HG02943 (cell line): ENCODE measurements at regions not wholly inside any gene's neighbourhood (a gene's known extent, or its start where the extent isn't known, plus 50 kb on each side); places are given as distances from the start of the nearest gene placed in this dataset.
"Not testable (repeated sequence)": the region's sequence is repeated elsewhere in the genome, so short reads cannot be mapped to it uniquely, and the experiment has no call there.

Source experiments
- ATAC-seq: cut with Tn5 transposase; IDR thresholded peaks from one replicate; pipeline ENCODE4 v1.9.1; 2021; ENCODE audit warnings: mild to moderate bottlenecking, low read depth, moderate library complexity; ENCODE audit not compliant: unreplicated experiment

DNA sequence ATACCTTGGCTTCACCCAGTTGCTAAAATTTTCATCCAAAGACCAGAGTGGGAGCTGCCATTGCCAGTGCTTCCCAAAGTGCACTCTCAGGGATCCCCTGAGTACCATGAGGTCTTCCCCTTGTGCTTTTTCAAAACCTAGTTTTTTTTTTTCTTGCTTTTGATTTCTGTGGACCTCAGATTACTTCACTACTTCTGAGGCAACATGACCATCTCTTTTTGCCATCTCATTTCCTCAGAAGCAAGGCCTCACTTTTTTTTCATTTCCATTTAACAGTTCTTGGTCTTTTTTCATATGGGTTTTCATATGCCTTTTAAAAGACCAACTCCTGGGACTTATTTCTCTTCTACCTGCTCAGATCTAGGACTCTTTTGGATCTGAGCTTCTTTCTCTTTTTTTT, 64.1 kb upstream of the MMS22L start:
- no peak for ATAC-seq

DNA sequence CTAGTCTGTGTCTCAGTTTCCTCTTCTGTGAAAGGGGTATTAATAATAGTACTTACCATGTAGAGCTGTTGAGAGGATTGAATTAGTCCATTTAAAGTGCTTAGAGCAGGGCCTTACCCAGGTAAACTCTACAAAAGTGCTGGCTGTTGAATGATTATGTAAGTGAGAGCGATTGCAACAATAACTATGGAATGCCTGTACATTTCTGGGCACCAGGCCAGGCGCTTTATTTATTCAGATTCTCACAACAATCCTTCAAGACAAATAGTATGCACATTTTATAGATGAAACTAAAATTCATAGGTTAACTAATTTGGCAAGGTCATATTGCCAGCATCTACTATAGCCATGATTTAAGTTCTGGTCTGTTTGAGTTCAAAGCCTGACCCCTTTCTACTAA, 78.3 kb upstream of the MMS22L start:
- no peak for ATAC-seq

DNA sequence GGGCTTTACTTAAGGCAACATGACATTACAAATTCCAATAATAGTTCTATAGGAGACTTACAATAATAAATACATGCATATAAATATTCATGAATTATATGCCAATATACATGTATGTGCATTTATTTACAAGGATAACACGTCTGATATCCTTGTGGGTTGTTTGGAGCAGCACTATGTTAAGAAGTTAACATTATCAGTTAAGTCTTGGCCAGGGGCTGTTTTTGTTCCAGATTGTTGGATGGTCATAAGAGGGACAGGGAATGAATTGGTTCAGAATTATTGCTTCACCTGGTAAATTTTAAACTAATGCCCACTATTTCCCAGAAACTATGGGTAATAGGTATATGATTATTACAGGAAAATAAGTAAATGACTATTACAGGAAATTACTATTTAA, 81.3 kb upstream of the MMS22L start:
- ATAC-seq: no peak

DNA sequence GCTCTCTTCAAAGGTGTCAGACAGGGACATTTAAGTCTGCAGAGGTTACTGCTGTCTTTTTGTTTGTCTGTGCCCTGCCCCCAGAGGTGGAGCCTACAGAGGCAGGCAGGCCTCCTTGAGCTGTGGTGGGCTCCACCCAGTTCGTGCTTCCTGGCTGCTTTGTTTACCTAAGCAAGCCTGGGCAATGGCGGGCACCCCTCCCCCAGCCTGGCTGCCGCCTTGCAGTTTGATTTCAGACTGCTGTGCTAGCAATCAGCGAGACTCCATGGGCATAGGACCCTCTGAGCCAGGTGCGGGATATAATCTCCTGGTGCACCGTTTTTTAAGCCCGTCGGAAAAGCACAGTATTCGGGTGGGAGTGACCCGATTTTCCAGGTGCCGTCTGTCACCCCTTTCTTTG, 99.1 kb upstream of the MMS22L start:
- not testable (repeated sequence) for ATAC-seq

- no peak for ATAC-seq
Measured at GRCh38 chr6:97392735-97393134, 109.7 kb upstream of the MMS22L start.

GRCh38 chr6:97394160-97394748, 111.2 kb upstream of the MMS22L start:
- ATAC-seq: peak; percentile 86

GRCh38 chr6:97396880-97397279, 113.9 kb upstream of the MMS22L start:
- ATAC-seq: no peak

DNA sequence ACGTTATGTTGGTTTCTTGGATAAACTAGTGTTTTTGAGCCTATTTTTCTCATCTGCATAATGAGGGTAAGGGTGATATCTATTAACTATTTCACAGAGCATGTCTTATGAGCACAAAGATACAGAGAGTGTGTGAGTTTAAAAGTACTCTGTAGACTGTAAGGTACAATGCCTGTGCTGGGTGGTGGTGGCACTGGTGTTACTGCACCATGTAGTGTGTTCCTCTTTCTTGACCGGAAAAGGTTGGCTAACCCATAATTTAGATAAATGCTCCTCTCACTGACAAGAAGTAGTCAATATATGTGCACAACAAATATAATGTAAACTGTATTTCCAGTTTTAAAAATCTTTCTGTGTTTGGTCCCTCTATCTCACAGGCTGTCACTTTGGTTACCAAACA, 116.2 kb upstream of the MMS22L start:
- ATAC-seq: no peak

- ATAC-seq: no peak
Measured at GRCh38 chr6:97401533-97401932, 118.5 kb upstream of the MMS22L start.

- ATAC-seq: no peak
Measured at GRCh38 chr6:97405818-97406409, 122.9 kb upstream of the MMS22L start.

DNA sequence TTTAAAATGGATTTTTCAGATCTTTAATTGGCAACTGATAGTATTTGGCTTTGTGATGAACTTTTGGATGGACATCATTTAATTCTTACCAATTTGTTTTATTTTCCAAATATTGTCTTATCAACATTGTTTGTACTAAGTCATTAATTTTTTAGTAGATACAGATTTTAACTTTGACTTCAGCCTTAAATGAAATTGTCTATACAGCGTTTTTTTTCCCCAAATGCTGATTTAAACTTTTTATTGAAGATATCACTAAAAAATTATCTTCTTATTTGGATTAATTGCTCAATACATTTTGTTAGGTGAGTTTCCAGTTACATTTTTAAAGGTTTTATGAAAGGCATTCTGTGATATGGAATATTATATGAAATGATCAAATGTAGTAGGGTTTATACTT, 123.6 kb upstream of the MMS22L start:
- ATAC-seq: no peak

GRCh38 chr6:97411610-97412009, 128.6 kb upstream of the MMS22L start:
- no peak for ATAC-seq

DNA sequence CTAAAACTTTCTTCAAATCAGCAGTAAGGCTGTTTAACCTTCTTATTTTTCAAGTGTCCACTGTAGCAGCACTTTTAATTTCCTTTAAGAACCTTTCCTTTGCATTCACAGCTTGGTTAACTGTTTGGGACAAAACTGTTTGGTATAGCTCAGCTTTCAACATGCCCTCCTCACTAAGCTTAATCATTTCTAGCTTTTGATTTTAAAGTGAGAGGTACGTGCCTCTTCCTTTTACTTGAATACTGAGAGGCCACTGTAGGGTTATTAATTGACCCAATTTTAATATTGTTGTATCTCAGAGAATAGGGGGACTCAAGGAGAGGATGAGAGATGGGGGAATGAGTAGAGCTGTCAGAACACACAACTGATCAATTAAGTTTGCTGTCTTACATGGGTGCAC, 129.5 kb upstream of the MMS22L start:
- ATAC-seq: no peak

DNA sequence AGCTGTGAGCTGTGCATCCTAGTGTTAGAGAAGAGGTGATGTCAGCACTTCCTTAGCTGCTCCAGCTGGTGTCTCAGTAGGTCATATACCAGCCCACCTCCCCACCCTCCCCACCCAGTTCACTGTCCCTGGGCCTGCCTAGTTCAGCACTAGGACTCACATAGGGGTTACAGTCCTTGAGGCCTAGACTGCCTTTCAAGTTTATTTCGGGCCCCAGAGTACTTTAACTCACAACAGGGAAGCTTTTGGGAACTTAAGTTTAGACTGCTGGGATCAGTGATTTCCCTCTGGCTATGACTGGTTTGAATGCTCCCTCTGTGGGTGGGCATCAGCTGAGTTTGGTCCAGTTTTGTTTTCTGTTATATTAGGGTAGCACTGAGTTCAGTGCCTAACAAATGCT, 139.2 kb upstream of the MMS22L start:
- ATAC-seq: no peak

- peak; percentile 66 for ATAC-seq
Measured at GRCh38 chr6:97423190-97423589, 140.2 kb upstream of the MMS22L start.

GRCh38 chr6:97427648-97428047, 144.6 kb upstream of the MMS22L start:
- peak; percentile 89 for ATAC-seq

GRCh38 chr6:97437087-97437486, 154.1 kb upstream of the MMS22L start:
- no peak for ATAC-seq

- peak; percentile 63 for ATAC-seq
Measured at GRCh38 chr6:97438011-97438671, 155.1 kb upstream of the MMS22L start.

GRCh38 chr6:97440590-97441176, 157.7 kb upstream of the MMS22L start:
- peak; percentile 55 for ATAC-seq

GRCh38 chr6:97443408-97444080, 160.5 kb upstream of the MMS22L start:
- ATAC-seq: no peak

DNA sequence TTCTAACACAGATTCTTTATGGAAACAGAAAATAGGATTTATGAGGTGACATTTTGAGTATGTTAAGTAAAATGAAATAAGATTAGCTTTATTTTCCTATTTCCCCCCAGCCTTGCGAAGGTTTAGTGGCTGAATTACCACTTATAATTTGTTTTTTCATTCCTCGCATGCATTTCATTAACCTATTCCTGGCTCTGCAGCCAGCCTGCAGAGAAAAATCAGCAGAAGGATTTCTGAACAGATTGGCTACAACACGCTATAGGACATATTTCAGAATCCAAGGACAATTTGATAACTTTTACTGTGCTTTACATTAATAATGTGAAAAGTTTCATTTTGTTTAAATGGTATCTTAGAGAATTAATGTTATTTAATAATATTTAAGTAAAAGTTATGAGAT, 162.4 kb upstream of the MMS22L start:
- no peak for ATAC-seq
